Heart left ventricle (tissue), 13 donors: ENCODE measurements at regions not wholly inside any gene's neighbourhood (a gene's known extent, or its start where the extent isn't known, plus 50 kb on each side); places are given as distances from the start of the nearest gene placed in this dataset.
"Not testable (repeated sequence)": the region's sequence is repeated elsewhere in the genome, so short reads cannot be mapped to it uniquely, and the experiment has no call there.

ENCODE experiments used
- CTCF ChIP-seq, 12 donors: fragments of 200-600 bp; sonication (generic) in 4 of 12; IDR thresholded peaks; one replicate each; pipeline versions ENCODE4 v1.5.0 to v1.8.0; 2018 to 2022; ENCODE audit warnings: antibody characterized with exemption in 12 of 12, mild to moderate bottlenecking in 5 of 12
- POLR2A ChIP-seq, 2 donors: fragments of 450-650 bp; IDR thresholded peaks; one replicate each; pipeline ENCODE4 v1.6.1; 2017; ENCODE audit warnings: antibody characterized with exemption in 2 of 2, mild to moderate bottlenecking in 2 of 2, moderate library complexity in 2 of 2
- donor health status: ischemic (EF 13 %, LVEDD 7.1; RV severe dilation, severe dysfunction).
- donor health status: DM: no; HTN: yes; CAD: no.
- donor health status: DM: no; HTN: no; CAD: no.
- donor health status: ischemic (EF 25% LVEDD 6.9; RV normal size, moderate dysfunction).
- donor health status: ischemic (EF 25% LVEDD 5.7; RV mildly dilated, moderate dysfunction).
- donor health status: ischemic (EF 35%, LVEDD 5.7; RV mildly dilated, moderate dysfunction).
- donor health status: nonischemic (EF 11% LVEDD 7.7; RV severe dilation, severe dysfunction).
- donor health status: DM: yes; HTN: yes; CAD: no.
- donor health status: PGD.
- donor health status: ischemic (EF 29% LVEDD 5.4; RV normal size, mild dysfunction).
- donor health status: nonischemic (EF 23%, LVEDD 6.1; RV moderate dilation, normal function).

- TF ChIP-seq CTCF, POLR2A (IDR thresholded peaks at IDR 0.05): not testable (repeated sequence)
These were observed 795.5 kb upstream of the CDH18 start for GRCh38 chr5:20783484-20783883.
